BLaER1 treated with 17β-estradiol and CSF1 and Interleukin-3, amounts not matched to agents 10 nM and 100 nM (cell line): ENCODE measurements at regions not wholly inside any gene's neighbourhood (a gene's known extent, or its start where the extent isn't known, plus 50 kb on each side); places are given as distances from the start of the nearest gene placed in this dataset.

Experiments
- H3K27ac ChIP-seq, 11 experiments: shearing (Covaris generic); formaldehyde crosslinking; 2 replicates each; pipeline ENCODE4 v1.8.1; 2022
- H3K27me3 ChIP-seq, 11 experiments: shearing (Covaris generic); formaldehyde crosslinking; 2 replicates each; pipeline ENCODE4 v1.8.1; 2022
- H3K36me3 ChIP-seq, 11 experiments: shearing (Covaris generic); formaldehyde crosslinking; 2 replicates each; pipeline ENCODE4 v1.8.1; 2022
- H3K4me1 ChIP-seq, 10 experiments: shearing (Covaris generic); formaldehyde crosslinking; 2 replicates each; pipeline ENCODE4 v1.8.1; 2022
- H3K4me2 ChIP-seq, 11 experiments: shearing (Covaris generic); formaldehyde crosslinking; 2 replicates each; pipeline ENCODE4 v1.8.1; 2022
- H3K4me3 ChIP-seq, 10 experiments: shearing (Covaris generic); formaldehyde crosslinking; 2 replicates each; pipeline ENCODE4 v1.8.1; 2022
- H3K9ac ChIP-seq, 11 experiments: shearing (Covaris generic); formaldehyde crosslinking; 2 replicates each; pipeline ENCODE4 v1.8.1; 2022
- H3K9me3 ChIP-seq, 11 experiments: shearing (Covaris generic); formaldehyde crosslinking; replicated peaks in 1 of 11; 2 replicates each; pipeline ENCODE4 v1.8.1; 2022
- H4K20me1 ChIP-seq, 11 experiments: shearing (Covaris generic); formaldehyde crosslinking; 2 replicates each; pipeline ENCODE4 v1.8.1; 2022
- Cebpa-rat ChIP-seq, 11 experiments: shearing (Covaris generic); IDR thresholded peaks; 2 replicates each; pipeline ENCODE4 v1.8.1; 2022

DNA sequence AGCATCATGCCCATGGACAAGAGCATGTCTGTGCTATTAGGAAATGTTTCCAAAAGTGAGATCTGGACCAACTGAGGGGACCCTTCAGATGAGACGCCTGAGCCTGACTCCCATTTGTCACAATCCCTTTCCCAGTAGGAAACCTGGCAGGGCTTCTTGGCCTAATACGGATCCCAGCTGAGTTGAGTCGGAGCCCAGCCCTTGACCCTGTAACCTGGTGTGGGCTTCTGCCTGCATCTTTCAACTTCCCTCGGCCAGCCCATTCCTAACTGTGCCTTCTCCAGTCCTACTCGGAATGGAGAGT lies 148.3 kb downstream of the IRX2 start:
- Histone ChIP-seq H3K9me3 (peaks cover 0 to 16% (median 0%) of the 10 kb centered on the region in 11 experiments; a peak in 4 of 22 replicates), H3K36me3 (no peaks in the 10 kb centered on the region), H3K4me3 (no peak overlapping the region), H3K4me1 (peaks cover 0 to 12% (median 9%) of the 10 kb centered on the region in 10 experiments; a peak in 14 of 20 replicates), H3K4me2 (no peak overlapping the region), H3K9ac (no peak overlapping the region), H3K27ac (no peak overlapping the region), H3K27me3 (no peaks in the 10 kb centered on the region), H4K20me1 (no peaks in the 10 kb centered on the region)
- TF ChIP-seq Cebpa-rat (IDR thresholded peaks at IDR 0.05), result no peak

DNA sequence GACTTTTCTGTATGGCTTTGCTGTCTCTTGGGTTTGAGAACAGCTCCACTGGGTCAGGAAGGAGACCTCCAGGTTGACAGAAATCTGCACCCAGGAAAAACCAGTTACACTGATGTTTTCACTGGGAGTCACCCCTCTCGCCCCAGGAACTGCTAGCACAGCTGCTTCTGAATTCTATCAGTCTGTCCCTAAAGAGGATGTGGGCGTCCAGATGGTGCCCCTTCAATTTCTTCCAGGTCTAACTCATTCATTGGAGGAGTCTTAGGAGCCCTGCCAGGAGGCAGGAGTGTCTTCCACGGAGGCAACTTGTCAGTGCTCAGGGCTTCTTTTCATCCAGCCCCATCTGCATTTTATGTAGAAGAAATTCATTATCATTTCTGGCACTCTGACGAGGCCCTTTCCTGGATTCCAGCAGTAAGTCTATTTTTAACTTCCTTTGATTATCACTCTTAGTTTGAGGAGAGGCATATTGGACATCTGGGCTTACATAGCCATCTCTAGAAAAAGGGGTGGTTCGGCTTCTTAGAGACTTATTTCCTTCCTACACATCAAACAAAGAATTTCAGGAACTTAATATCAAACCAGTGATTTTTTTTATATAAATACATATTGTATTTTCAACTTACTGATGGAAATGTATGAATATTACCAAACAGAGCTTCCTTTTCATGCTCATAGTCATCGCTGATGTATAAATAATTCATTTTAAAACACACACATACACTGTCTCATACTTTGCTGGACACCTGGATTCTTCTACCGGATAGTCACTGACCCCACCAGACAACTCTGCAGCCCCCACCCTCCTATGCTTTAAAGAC lies 148.8 kb downstream of the IRX2 start:
- no peaks in the 10 kb centered on the region for H3K27me3 ChIP-seq
- no peaks in the 10 kb centered on the region for H4K20me1 ChIP-seq
- TF ChIP-seq Cebpa-rat (IDR thresholded peaks at IDR 0.05), result no peak
- peaks cover 0 to 12% (median 9%) of the 10 kb centered on the region in 10 experiments; a peak in 14 of 20 replicates for H3K4me1 ChIP-seq
- H3K36me3 ChIP-seq, result no peaks in the 10 kb centered on the region
- H3K9me3 ChIP-seq, result peaks cover 0 to 16% (median 0%) of the 10 kb centered on the region in 11 experiments; a peak in 4 of 22 replicates
- peak overlapping the region in 9 of 11 experiments; percentile 0 to 54 (median 35); a peak in 14 of 22 replicates for H3K4me2 ChIP-seq
- no peak overlapping the region for H3K27ac ChIP-seq
- no peak overlapping the region for H3K4me3 ChIP-seq
- no peak overlapping the region for H3K9ac ChIP-seq

DNA sequence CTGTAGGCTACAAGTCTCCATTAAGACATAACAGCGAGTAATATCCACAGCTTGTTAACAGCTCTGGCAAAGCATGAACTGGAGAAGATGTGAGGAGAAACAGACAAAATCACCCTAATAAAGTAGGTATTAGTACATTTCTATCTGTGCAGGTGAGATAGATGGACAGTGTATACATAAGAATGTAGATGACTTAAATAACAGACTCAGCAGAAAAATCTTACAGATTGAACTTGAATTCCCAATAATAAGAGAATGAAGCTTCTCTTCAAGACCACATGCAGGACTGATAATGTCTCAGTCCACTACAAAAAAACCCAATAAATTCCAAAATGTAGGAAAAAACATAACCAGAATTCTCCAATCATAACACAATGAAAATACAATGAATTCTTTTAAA lies 153.0 kb downstream of the IRX2 start:
- Histone ChIP-seq H3K9ac (no peak overlapping the region), H4K20me1 (no peaks in the 10 kb centered on the region), H3K4me1 (peaks cover 0 to 14% (median 8%) of the 10 kb centered on the region in 10 experiments; a peak in 11 of 20 replicates), H3K27ac (no peak overlapping the region), H3K4me2 (no peak overlapping the region), H3K4me3 (no peak overlapping the region), H3K9me3 (peaks cover 0 to 16% (median 6%) of the 10 kb centered on the region in 11 experiments; a peak in 13 of 22 replicates), H3K36me3 (no peaks in the 10 kb centered on the region), H3K27me3 (no peaks in the 10 kb centered on the region)
- no peak for TF ChIP-seq Cebpa-rat (IDR thresholded peaks at IDR 0.05)

DNA sequence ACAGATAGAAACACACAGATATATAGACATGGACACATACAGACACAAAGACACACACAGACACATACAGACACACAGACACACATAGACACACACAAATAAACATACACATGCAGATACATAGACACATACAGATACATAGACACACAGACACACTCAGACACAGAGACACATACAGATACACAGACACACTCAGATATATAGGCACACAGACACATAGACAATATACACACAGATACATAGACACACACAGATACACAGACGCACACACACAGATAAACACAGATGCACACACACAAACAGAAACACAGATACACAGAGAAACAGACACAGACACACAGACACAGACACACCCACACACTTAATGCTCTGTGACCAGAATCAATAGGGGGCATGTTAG lies 156.8 kb downstream of the IRX2 start:
- Histone ChIP-seq H4K20me1 (no peaks in the 10 kb centered on the region), H3K27ac (no peak overlapping the region), H3K4me1 (peaks cover 0 to 7% (median 0%) of the 10 kb centered on the region in 10 experiments; a peak in 5 of 20 replicates), H3K27me3 (no peaks in the 10 kb centered on the region), H3K9me3 (peaks cover 0 to 9% (median 5%) of the 10 kb centered on the region in 11 experiments; a peak in 11 of 22 replicates), H3K4me3 (no peak overlapping the region), H3K4me2 (no peak overlapping the region), H3K36me3 (no peaks in the 10 kb centered on the region), H3K9ac (no peak overlapping the region)
- no peak for TF ChIP-seq Cebpa-rat (IDR thresholded peaks at IDR 0.05)

DNA sequence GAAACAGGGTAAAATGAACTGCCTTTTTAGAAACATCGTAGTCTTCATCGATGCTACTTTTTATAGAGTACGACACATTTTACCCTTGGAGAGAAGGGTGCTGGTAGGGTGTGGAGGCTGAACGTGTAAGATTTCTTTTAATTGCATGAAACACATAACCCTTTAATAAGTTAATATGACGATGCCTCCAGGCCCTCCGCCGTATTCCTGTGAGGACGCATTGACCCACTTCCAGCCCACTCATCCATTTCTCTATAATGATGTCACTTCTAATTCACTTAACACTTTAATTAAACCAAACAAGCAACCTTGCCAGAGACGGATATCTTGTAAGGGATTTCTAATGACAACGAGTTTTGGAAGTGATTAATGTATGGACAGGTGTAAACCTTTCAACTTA lies 158.7 kb downstream of the IRX2 start:
- no peaks in the 10 kb centered on the region for H4K20me1 ChIP-seq
- no peak overlapping the region for H3K9ac ChIP-seq
- no peak for TF ChIP-seq Cebpa-rat (IDR thresholded peaks at IDR 0.05)
- H3K9me3 ChIP-seq, result peaks cover 0 to 9% (median 5%) of the 10 kb centered on the region in 11 experiments; a peak in 11 of 22 replicates
- no peaks in the 10 kb centered on the region for H3K27me3 ChIP-seq
- H3K36me3 ChIP-seq, result no peaks in the 10 kb centered on the region
- peaks cover 0 to 7% (median 0%) of the 10 kb centered on the region in 10 experiments; a peak in 5 of 20 replicates for H3K4me1 ChIP-seq
- no peak overlapping the region for H3K4me3 ChIP-seq
- no peak overlapping the region for H3K4me2 ChIP-seq
- H3K27ac ChIP-seq, result no peak overlapping the region

DNA sequence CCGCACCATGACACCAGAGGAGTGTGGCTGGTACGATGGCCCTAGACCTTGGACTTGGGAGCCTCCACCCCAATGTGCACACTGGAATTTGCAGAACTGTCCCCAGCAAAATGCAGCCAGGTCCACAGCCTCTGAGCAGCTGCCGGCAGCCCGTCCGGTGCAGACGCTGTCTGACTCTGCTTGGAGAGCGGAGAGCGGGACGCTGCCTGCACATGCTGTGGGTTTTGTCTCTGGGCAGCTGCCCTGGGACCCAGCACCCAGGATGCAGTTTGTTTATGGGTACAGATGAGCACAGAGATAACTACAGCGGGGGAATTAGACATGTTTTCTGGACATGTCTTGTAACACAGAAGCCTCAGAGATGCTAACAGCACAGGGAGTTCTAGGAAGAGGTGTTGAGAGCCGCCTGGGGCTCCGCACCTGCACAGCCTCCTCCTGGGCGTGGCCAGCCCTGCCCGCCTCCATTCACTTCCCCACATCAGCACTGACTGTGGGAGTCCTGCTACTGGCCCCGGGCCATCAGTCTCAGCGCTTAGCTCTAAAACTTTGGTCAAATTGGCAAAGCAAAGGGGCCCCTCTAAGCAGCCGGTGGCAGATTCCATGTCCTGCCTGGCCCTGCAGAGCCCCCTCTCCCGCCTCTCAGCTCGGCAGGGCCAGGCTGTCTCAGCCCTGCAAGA lies 159.6 kb downstream of the IRX2 start:
- no peak overlapping the region for H3K27ac ChIP-seq
- peaks cover 0 to 8% (median 4%) of the 10 kb centered on the region in 11 experiments; a peak in 12 of 22 replicates for H3K9me3 ChIP-seq

DNA sequence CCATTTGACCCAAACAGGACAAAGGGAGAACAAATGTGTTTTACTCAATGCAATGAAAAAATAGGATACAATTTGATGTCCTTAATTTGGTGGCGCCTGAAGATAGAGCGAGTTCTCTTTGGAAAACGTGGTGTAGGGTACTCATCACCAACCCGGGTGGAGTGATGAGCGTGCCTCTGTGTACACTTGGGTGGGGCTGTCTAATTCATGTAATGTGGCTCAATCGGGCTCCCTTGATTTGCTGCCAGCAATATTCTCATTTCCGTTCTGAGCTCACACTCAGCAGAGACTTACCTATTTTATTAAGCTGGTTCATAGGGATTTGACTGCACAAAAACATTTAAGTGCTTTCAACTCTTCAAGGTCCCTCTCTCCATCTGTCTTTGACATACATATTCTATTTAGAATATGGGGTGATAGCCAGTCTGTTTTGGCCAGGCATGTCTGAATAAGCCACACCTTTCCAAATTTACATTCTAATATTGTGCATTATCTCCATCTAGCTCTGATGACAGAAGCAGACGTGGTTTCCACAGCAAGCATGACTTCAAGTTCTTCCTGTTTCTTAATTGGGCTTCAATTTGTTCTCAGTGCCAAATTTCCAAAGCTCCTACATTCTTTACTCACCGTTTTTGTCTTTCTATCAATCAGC lies 162.5 kb downstream of the IRX2 start:
- Histone ChIP-seq H3K36me3 (no peaks in the 10 kb centered on the region), H3K27ac (no peak overlapping the region)

More for the DNA sequence above, 159.6 kb downstream of the IRX2 start:
- Histone ChIP-seq H3K9ac (no peak overlapping the region), H3K4me1 (peaks cover 0 to 7% (median 0%) of the 10 kb centered on the region in 10 experiments; a peak in 5 of 20 replicates), H3K4me2 (no peak overlapping the region), H3K4me3 (no peak overlapping the region), H3K27me3 (no peaks in the 10 kb centered on the region), H4K20me1 (no peaks in the 10 kb centered on the region), H3K36me3 (no peaks in the 10 kb centered on the region)
- no peak for TF ChIP-seq Cebpa-rat (IDR thresholded peaks at IDR 0.05)

DNA sequence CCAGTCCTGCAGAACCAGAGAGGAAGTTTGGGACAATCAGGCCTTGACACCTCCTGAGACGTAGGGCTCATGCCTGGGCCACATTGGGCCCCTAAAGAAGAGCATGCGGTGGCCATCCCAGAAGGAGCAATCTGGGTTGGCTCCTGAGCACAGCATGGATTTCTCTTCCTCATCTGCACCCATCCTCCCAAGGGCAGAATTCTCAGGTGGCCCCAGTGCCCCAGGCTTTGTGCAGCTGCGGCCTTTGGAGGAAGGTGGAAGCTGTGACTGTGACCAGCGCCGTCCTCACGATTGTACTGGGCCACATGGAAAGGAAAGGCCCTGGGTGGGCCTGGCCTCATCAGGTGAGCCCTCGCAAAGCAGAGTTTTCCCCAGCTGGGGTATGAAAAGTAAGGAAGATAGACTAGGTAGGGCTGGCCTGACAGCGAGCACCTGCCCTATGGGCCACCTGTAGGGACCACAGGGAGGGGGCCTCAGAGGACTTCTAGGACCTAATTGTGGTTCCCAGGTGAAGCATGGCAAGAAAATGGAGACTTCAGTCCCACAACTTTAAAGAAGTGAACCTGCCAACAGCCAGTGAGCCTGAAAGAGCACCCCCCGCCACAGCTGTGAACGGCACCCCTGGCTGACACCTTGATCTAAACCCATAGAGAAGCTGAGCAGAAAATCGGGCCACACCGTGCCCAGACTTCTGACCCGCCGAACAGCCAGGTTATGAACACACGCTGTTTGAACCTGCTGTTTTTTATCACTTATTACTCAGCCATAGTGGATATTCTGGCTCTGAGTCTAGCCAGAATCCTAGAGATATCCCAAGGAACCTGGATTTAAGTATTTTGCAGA lies 164.1 kb downstream of the IRX2 start:
- no peak overlapping the region for H3K27ac ChIP-seq
- H3K9me3 ChIP-seq, result peaks cover 0 to 20% (median 9%) of the 10 kb centered on the region in 11 experiments; a peak in 11 of 22 replicates
- peaks cover 0 to 11% (median 7%) of the 10 kb centered on the region in 10 experiments; a peak in 11 of 20 replicates for H3K4me1 ChIP-seq
- no peaks in the 10 kb centered on the region for H3K27me3 ChIP-seq
- no peak overlapping the region for H3K9ac ChIP-seq
- no peak overlapping the region for H3K4me2 ChIP-seq
- H3K36me3 ChIP-seq, result no peaks in the 10 kb centered on the region
- no peak overlapping the region for H3K4me3 ChIP-seq
- TF ChIP-seq Cebpa-rat (IDR thresholded peaks at IDR 0.05), result no peak
- no peaks in the 10 kb centered on the region for H4K20me1 ChIP-seq

More for the DNA sequence above, 162.5 kb downstream of the IRX2 start:
- Histone ChIP-seq H4K20me1 (no peaks in the 10 kb centered on the region), H3K4me2 (no peak overlapping the region), H3K27me3 (no peaks in the 10 kb centered on the region), H3K9me3 (peaks cover 0 to 17% (median 9%) of the 10 kb centered on the region in 11 experiments; a peak in 11 of 22 replicates), H3K4me1 (peaks cover 0 to 7% (median 0%) of the 10 kb centered on the region in 10 experiments; a peak in 5 of 20 replicates), H3K9ac (no peak overlapping the region), H3K4me3 (no peak overlapping the region)
- TF ChIP-seq Cebpa-rat (IDR thresholded peaks at IDR 0.05), result no peak
